ENCODE measurements at regions not wholly inside any gene's neighbourhood (a gene's known extent, or its start where the extent isn't known, plus 50 kb on each side); places are given as distances from the start of the nearest gene placed in this dataset.

DNA sequence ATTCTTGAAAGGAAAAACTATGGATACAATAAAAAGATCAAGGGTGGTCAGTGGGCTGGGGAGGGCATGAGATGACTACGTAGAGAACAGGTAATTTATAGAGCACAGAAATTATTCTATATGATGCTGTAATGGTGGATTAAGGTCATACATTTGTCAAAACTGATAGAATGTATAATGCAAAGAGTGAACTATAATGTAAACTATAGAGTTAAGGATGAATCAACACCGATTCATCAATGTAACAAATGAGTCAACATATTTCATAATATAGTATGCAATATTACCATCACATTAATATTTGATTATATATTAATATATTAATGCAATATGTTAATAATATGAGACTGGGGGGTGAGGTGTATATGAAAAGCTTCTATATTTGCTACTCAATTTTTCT, 555.6 kb upstream of the POT1 start:
- TF ChIP-seq, protein P1, sequence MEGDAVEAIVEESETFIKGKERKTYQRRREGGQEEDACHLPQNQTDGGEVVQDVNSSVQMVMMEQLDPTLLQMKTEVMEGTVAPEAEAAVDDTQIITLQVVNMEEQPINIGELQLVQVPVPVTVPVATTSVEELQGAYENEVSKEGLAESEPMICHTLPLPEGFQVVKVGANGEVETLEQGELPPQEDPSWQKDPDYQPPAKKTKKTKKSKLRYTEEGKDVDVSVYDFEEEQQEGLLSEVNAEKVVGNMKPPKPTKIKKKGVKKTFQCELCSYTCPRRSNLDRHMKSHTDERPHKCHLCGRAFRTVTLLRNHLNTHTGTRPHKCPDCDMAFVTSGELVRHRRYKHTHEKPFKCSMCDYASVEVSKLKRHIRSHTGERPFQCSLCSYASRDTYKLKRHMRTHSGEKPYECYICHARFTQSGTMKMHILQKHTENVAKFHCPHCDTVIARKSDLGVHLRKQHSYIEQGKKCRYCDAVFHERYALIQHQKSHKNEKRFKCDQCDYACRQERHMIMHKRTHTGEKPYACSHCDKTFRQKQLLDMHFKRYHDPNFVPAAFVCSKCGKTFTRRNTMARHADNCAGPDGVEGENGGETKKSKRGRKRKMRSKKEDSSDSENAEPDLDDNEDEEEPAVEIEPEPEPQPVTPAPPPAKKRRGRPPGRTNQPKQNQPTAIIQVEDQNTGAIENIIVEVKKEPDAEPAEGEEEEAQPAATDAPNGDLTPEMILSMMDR (conservative IDR thresholded peaks at IDR 0.05 in 1 of 2, IDR thresholded peaks at IDR 0.05 in 1 of 2; ENCODE audit: extremely low read depth in 1 of 2, insufficient read depth in 1 of 2, low read depth in 1 of 2, low read length in 2 of 2) = no peak
- no peak for TF ChIP-seq EZH2 (IDR thresholded peaks at IDR 0.05; ENCODE audit: borderline replicate concordance, low read length)
